Mucosa of descending colon (tissue), 3 donors: ENCODE measurements at regions not wholly inside any gene's neighbourhood (a gene's known extent, or its start where the extent isn't known, plus 50 kb on each side); places are given as distances from the start of the nearest gene placed in this dataset.

Experiments used
- ATAC-seq: fragments of 200-7000 bp; cut with Tn5 transposase; one replicate; pipeline ENCODE4 v1.9.1; 2020; ENCODE audit warnings: mild to moderate bottlenecking, moderate library complexity
- DNase-seq, 3 donors: peaks; one replicate each; pipeline ENCODE4 v3.0.0-alpha.2; 2020
- H3K36me3 ChIP-seq: fragments of 200-600 bp; one replicate; pipeline ENCODE4 v1.8.0; 2021; ENCODE audit warnings: low read depth, mild to moderate bottlenecking
- H3K4me1 ChIP-seq: fragments of 200-600 bp; one replicate; pipeline ENCODE4 v1.8.0; 2021; ENCODE audit warnings: low read depth, mild to moderate bottlenecking
- H3K4me3 ChIP-seq: fragments of 200-600 bp; one replicate; pipeline ENCODE4 v1.8.0; 2021; ENCODE audit warnings: mild to moderate bottlenecking
- H3K9me3 ChIP-seq: fragments of 200-600 bp; one replicate; pipeline ENCODE4 v1.8.0; 2021; ENCODE audit warnings: mild to moderate bottlenecking
- intact Hi-C, 2 donors: fragments of 100-400 bp; cut with DNase I in 1 of 2; cut with micrococcal nuclease in 1 of 2; formaldehyde crosslinking; loops; one replicate each; pipeline versions ENCODE4 v1.11.0 to v1.11.1; 2022; cut with DNase I, micrococcal nuclease
- TF ChIP-seq, protein P1 (sequence below): fragments of 200-600 bp; IDR thresholded peaks from one replicate; pipeline ENCODE4 v1.8.0; 2022; ENCODE audit warnings: antibody characterized with exemption, mild to moderate bottlenecking
- donor health status: DM: no; HTN: no; CAD: no; lungs with moderate emphysema.
- donor health status: DM: no; HTN: no; CAD: no.
- donor health status: DM: no; HTN: yes; CAD: no.

DNA sequence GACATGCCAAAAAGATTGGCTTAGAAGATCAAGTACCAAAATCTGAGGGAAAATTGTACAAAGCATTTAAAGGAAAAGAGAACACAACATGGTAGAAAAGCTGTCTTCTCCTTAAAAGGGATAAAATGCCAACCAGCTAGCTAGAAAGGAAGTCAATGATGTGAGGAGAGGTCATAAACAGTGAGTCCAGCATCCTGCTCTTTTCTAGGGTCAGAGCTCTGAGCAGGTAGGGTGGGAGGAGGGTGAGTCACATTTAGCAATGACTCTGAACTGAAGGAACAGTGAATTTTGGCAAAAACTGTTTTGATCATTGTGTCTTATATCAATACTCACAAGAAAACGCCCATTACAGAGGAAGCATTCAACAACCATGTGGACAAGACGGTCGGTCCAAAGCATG, 322.3 kb downstream of the DAD1 start:
- intact Hi-C loops, result no loop called here
- no peak for DNase-seq
- ATAC-seq, result no peak
- TF ChIP-seq, protein P1, sequence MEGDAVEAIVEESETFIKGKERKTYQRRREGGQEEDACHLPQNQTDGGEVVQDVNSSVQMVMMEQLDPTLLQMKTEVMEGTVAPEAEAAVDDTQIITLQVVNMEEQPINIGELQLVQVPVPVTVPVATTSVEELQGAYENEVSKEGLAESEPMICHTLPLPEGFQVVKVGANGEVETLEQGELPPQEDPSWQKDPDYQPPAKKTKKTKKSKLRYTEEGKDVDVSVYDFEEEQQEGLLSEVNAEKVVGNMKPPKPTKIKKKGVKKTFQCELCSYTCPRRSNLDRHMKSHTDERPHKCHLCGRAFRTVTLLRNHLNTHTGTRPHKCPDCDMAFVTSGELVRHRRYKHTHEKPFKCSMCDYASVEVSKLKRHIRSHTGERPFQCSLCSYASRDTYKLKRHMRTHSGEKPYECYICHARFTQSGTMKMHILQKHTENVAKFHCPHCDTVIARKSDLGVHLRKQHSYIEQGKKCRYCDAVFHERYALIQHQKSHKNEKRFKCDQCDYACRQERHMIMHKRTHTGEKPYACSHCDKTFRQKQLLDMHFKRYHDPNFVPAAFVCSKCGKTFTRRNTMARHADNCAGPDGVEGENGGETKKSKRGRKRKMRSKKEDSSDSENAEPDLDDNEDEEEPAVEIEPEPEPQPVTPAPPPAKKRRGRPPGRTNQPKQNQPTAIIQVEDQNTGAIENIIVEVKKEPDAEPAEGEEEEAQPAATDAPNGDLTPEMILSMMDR, result no peak
- Histone ChIP-seq H3K36me3 (no peaks in the 10 kb centered on the region), H3K9me3 (no peaks in the 10 kb centered on the region), H3K4me1 (peaks cover 4% of the 10 kb centered on the region), H3K4me3 (no peak overlapping the region)

DNA sequence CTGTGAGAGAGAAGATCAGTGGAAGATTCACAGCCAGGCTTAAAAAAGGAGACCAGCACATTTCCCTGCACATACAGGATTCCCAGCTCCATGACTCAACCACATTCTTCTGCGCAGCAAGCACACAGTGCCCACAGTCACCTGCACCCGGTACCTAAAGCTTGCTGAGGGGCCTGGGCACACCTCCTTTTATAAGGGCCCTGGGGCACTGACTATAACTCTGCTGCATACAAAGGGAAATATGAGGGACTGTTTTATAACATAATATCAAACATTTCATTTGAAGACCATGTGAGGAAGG, 322.9 kb downstream of the DAD1 start:
- H3K4me1 ChIP-seq, result peaks cover 4% of the 10 kb centered on the region
- no peaks in the 10 kb centered on the region for H3K36me3 ChIP-seq
- no peaks in the 10 kb centered on the region for H3K9me3 ChIP-seq
- intact Hi-C loops, result no loop called here
- no peak for DNase-seq
- ATAC-seq, result no peak
- H3K4me3 ChIP-seq, result no peak overlapping the region
- TF ChIP-seq, protein P1, result no peak

DNA sequence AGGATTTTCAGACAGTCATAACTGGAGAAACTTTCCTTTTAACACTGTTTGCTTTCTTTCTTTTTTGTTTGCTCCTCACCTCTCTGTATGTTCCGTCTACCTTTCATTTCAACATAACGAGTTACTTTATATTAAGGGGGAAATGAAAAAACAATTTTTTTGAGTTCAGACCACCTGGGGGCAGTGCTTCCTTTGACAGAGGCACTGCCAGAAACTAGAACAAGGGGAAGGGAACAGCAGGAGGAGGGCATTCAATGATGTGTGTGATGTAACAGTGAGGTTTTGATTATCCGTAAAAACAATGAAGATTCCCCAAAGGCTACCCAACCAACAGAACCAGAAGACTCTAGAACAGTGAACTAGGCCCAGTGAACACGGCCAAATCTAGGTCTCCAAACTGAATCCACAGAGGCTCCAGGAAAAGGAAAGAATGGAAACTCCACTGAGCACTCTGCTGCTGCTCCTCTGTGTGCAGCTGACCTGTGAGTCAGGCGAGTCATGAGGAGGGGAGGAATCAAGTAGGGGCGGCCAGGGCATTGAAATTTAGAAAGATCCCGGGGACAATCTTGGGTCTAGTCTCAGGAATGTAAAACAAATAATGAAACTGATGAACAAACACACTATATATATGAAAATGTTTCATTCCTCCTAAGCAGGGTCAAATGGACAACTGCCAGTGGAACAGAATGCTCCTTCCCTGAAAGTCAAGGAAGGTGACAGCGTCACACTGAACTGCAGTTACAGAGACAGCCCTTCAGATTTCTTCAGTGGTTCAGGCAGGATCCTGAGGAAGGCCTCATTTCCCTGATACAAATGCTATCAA, 323.5 kb downstream of the DAD1 start:
- TF ChIP-seq, protein P1, result no peak

DNA sequence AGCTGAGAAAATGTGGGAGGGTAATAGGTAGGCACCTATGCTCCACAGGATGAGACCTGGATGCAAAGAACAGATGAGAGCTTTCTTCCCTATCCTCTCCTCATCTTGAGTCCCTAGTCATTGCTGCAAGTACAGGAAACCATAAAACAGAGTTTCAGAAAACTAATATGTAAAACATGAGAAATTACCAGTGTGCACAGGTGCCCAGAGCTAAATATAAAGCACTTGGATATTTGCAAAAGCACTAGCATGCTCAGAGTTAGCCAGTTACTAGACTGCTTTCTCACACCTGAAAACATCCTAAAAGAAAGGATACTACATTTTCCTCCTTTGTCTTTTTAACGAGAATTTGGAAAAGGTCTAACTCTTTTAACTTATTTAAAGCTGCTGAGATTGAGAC, 324.3 kb downstream of the DAD1 start:
- Histone ChIP-seq H3K4me3 (no peak overlapping the region), H3K36me3 (no peaks in the 10 kb centered on the region), H3K4me1 (peaks cover 4% of the 10 kb centered on the region), H3K9me3 (no peaks in the 10 kb centered on the region)
- intact Hi-C loops, result no loop called here
- no peak for ATAC-seq
- TF ChIP-seq, protein P1, result no peak
- no peak for DNase-seq

More for the DNA sequence above, 323.5 kb downstream of the DAD1 start:
- peaks cover 4% of the 10 kb centered on the region for H3K4me1 ChIP-seq
- ATAC-seq (no peak), DNase-seq (peak in 1 of 3 donors; percentile 4)
- no peak overlapping the region for H3K4me3 ChIP-seq
- no peaks in the 10 kb centered on the region for H3K36me3 ChIP-seq
- H3K9me3 ChIP-seq, result no peaks in the 10 kb centered on the region
- intact Hi-C loops, result no loop called here

DNA sequence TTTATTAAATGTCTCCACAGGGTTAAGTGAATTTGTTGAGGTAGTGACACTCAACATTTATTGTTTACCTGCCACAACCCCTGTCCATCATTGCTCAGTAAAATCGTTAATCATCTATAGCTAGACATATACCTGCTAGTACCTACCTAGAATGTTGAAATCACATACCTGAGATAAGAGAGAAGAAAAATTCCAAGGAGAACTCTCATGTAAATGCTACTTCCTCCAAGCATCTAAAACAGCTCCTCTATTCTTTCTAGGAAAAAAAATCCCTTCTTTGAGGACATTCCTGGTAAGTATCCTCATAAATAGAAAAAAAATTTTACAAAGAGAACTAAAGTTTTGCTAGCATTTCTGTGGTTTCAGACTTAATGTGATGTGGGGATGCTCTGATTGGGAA, 325.1 kb downstream of the DAD1 start:
- DNase-seq (no peak), ATAC-seq (no peak)
- no peaks in the 10 kb centered on the region for H3K9me3 ChIP-seq
- intact Hi-C loops, result no loop called here
- H3K4me1 ChIP-seq, result peaks cover 4% of the 10 kb centered on the region
- no peak overlapping the region for H3K4me3 ChIP-seq
- TF ChIP-seq, protein P1, result no peak
- no peaks in the 10 kb centered on the region for H3K36me3 ChIP-seq
